WTC11 (cell line): ENCODE measurements at regions not wholly inside any gene's neighbourhood (a gene's known extent, or its start where the extent isn't known, plus 50 kb on each side); places are given as distances from the start of the nearest gene placed in this dataset.

Experiments
- ATAC-seq: fragments of 200-7000 bp; cut with Tn5 transposase; 2 replicates; pipeline ENCODE4 v1.10.0; 2021; ENCODE audit warnings: mild to moderate bottlenecking, moderate library complexity
- CTCF ChIA-PET: fragments of 300-600 bp; sonication (Branson Sonifier 250); formaldehyde crosslinking; loops from one replicate; lab custom pipeline; 2021; ENCODE audit warnings: antibody characterized with exemption; lab: Charles Lee
- POLR2A ChIA-PET: fragments of 350-600 bp; sonication (Branson Sonifier 250); formaldehyde crosslinking; loops from one replicate; lab custom pipeline; 2021; ENCODE audit warnings: antibody characterized with exemption; lab: Charles Lee
- DNase-seq: peaks from one replicate; pipeline ENCODE4 v3.0.0; 2021; ENCODE audit warnings: low spot score
- H3K27ac Mint-ChIP-seq: 2 replicates; pipeline ENCODE4 v1.8.0; 2021; ENCODE audit warnings: mixed read lengths
- H3K27me3 Mint-ChIP-seq: 2 replicates; pipeline ENCODE4 v1.8.0; 2021; ENCODE audit warnings: low read depth, mild to moderate bottlenecking, moderate library complexity, mixed read lengths
- H3K36me3 Mint-ChIP-seq: 2 replicates; pipeline ENCODE4 v1.8.0; 2021; ENCODE audit warnings: mixed read lengths
- H3K4me1 Mint-ChIP-seq: 2 replicates; pipeline ENCODE4 v1.8.0; 2022; ENCODE audit warnings: mixed read lengths
- H3K4me3 Mint-ChIP-seq: 2 replicates; pipeline ENCODE4 v1.8.0; 2021; ENCODE audit warnings: mild to moderate bottlenecking, moderate library complexity, mixed read lengths
- H3K9me3 Mint-ChIP-seq: 2 replicates; pipeline ENCODE4 v1.8.0; 2021; ENCODE audit warnings: mixed read lengths
- ATF3 ChIP-seq: sonication (generic); formaldehyde crosslinking; conservative IDR thresholded peaks from 2 replicates; pipeline ENCODE4 v1.8.1; 2022; ENCODE audit warnings: mild to moderate bottlenecking, missing genetic modification reagents
- E2F5 ChIP-seq: sonication (generic); formaldehyde crosslinking; IDR thresholded peaks from 2 replicates; pipeline ENCODE4 v1.8.1; 2022; ENCODE audit warnings: mild to moderate bottlenecking, moderate library complexity, missing genetic modification reagents
- ELF4 ChIP-seq: sonication (generic); formaldehyde crosslinking; IDR thresholded peaks from 2 replicates; pipeline ENCODE4 v1.8.1; 2022; ENCODE audit warnings: low read depth, mild to moderate bottlenecking, moderate library complexity, missing genetic modification reagents
- GRHL2 ChIP-seq: fragments of 250-450 bp; sonication (Bioruptor Pico); IDR thresholded peaks from 2 replicates; pipeline ENCODE4 v1.8.0; 2022; ENCODE audit warnings: mild to moderate bottlenecking, moderate library complexity; ENCODE audit not compliant: insufficient replicate concordance, severe bottlenecking
- GTF2I ChIP-seq: fragments of 250-450 bp; sonication (Bioruptor Pico); conservative IDR thresholded peaks from 2 replicates; pipeline ENCODE4 v1.4.0; 2021; ENCODE audit warnings: mild to moderate bottlenecking
- JAZF1 ChIP-seq: fragments of 250-450 bp; sonication (Bioruptor Pico); IDR thresholded peaks from 2 replicates; pipeline ENCODE4 v1.9.0; 2021; ENCODE audit warnings: moderate library complexity, mild to moderate bottlenecking, inconsistent platforms
- MXD4 ChIP-seq: fragments of 250-450 bp; sonication (Bioruptor Pico); IDR thresholded peaks from 2 replicates; pipeline ENCODE4 v1.8.0; 2021; ENCODE audit warnings: mild to moderate bottlenecking, moderate library complexity, borderline replicate concordance
- MYBL2 ChIP-seq: sonication (generic); formaldehyde crosslinking; IDR thresholded peaks from 2 replicates; pipeline ENCODE4 v1.8.1; 2023; ENCODE audit warnings: mild to moderate bottlenecking, moderate library complexity, missing genetic modification reagents
- SP1 ChIP-seq: sonication (generic); formaldehyde crosslinking; conservative IDR thresholded peaks from 2 replicates; pipeline ENCODE4 v1.8.1; 2022; ENCODE audit warnings: missing genetic modification reagents
- TEAD1 ChIP-seq: sonication (generic); formaldehyde crosslinking; IDR thresholded peaks from 2 replicates; pipeline ENCODE4 v1.8.0; 2022; ENCODE audit warnings: mild to moderate bottlenecking, missing genetic modification reagents
- ZBTB21 ChIP-seq: sonication (generic); formaldehyde crosslinking; IDR thresholded peaks from 2 replicates; pipeline ENCODE4 v1.8.1; 2023; ENCODE audit warnings: mild to moderate bottlenecking, missing genetic modification reagents, borderline replicate concordance
- ZNF219 ChIP-seq: sonication (generic); formaldehyde crosslinking; IDR thresholded peaks from 2 replicates; pipeline ENCODE4 v1.8.0; 2023; ENCODE audit warnings: missing genetic modification reagents, mild to moderate bottlenecking, borderline replicate concordance
- ZNF317 ChIP-seq: sonication (generic); formaldehyde crosslinking; IDR thresholded peaks from 2 replicates; pipeline ENCODE4 v1.8.1; 2023; ENCODE audit warnings: low read depth, mild to moderate bottlenecking, moderate library complexity, missing genetic modification reagents, borderline replicate concordance
- ZNF396 ChIP-seq: fragments of 250-450 bp; sonication (Bioruptor Pico); IDR thresholded peaks from 2 replicates; pipeline ENCODE4 v1.8.0; 2021; ENCODE audit warnings: mild to moderate bottlenecking, moderate library complexity, borderline replicate concordance
- ZNF423 ChIP-seq: fragments of 250-450 bp; sonication (Bioruptor Pico); IDR thresholded peaks from 2 replicates; pipeline ENCODE4 v2.1.2; 2022; ENCODE audit warnings: mild to moderate bottlenecking, moderate library complexity
- ZNF512 ChIP-seq: sonication (generic); formaldehyde crosslinking; IDR thresholded peaks from 2 replicates; pipeline ENCODE4 v1.8.1; 2022; ENCODE audit warnings: missing genetic modification reagents, borderline replicate concordance
- TF ChIP-seq, protein P1 (sequence below): sonication (generic); formaldehyde crosslinking; IDR thresholded peaks from 2 replicates; pipeline ENCODE4 v1.8.1; 2023; ENCODE audit warnings: mild to moderate bottlenecking, missing genetic modification reagents, moderate library complexity
- TF ChIP-seq, protein P2 (sequence below): fragments of 250-450 bp; sonication (Bioruptor Pico); IDR thresholded peaks from 2 replicates; pipeline ENCODE4 v1.9.0; 2021; ENCODE audit warnings: mild to moderate bottlenecking
- TF ChIP-seq, protein P3 (sequence below): fragments of 250-450 bp; sonication (Bioruptor Pico); IDR thresholded peaks from 2 replicates; pipeline ENCODE4 v1.9.0; 2021; ENCODE audit warnings: moderate library complexity, mild to moderate bottlenecking, inconsistent platforms, borderline replicate concordance
- TF ChIP-seq, protein P4 (sequence below): sonication (generic); formaldehyde crosslinking; IDR thresholded peaks from 2 replicates; pipeline ENCODE4 v1.8.1; 2022; ENCODE audit warnings: low read depth, missing genetic modification reagents, borderline replicate concordance

- Mint-ChIP-seq H3K27me3 (no peaks in the 10 kb centered on the region), H3K36me3 (peaks cover 16% of the 10 kb centered on the region), H3K4me1 (no peaks in the 10 kb centered on the region), H3K9me3 (peaks cover 22% of the 10 kb centered on the region), H3K4me3 (no peak overlapping the region), H3K27ac (no peak overlapping the region)
- TF ChIP-seq, protein P1, sequence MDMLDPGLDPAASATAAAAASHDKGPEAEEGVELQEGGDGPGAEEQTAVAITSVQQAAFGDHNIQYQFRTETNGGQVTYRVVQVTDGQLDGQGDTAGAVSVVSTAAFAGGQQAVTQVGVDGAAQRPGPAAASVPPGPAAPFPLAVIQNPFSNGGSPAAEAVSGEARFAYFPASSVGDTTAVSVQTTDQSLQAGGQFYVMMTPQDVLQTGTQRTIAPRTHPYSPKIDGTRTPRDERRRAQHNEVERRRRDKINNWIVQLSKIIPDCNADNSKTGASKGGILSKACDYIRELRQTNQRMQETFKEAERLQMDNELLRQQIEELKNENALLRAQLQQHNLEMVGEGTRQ (CRISPR knock-in tag) = no peak
- TF ChIP-seq ZNF219 (CRISPR knock-in tag) (no peak), GRHL2 (CRISPR knock-in tag) (no peak), SP1 (no peak), ZBTB21 (no peak), ZNF396 (CRISPR knock-in tag) (no peak), ZNF512 (CRISPR knock-in tag) (no peak), MXD4 (CRISPR knock-in tag) (no peak), E2F5 (CRISPR knock-in tag) (no peak)
- TF ChIP-seq, protein P2, sequence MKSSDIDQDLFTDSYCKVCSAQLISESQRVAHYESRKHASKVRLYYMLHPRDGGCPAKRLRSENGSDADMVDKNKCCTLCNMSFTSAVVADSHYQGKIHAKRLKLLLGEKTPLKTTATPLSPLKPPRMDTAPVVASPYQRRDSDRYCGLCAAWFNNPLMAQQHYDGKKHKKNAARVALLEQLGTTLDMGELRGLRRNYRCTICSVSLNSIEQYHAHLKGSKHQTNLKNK = no peak
- ChIA-PET CTCF (no interaction called here), POLR2A (no interaction called here)
- ATAC-seq = no peak
- no peak for DNase-seq
Measured at GRCh38 chr5:84632418-84632817, 247.7 kb upstream of the EDIL3 start.

GRCh38 chr5:84628918-84629317 lies 244.2 kb upstream of the EDIL3 start:
- H3K4me1 Mint-ChIP-seq = no peaks in the 10 kb centered on the region
- POLR2A ChIA-PET = no interaction called here

More at GRCh38 chr5:84628918-84629317, 244.2 kb upstream of the EDIL3 start:
- peaks cover 22% of the 10 kb centered on the region for H3K9me3 Mint-ChIP-seq
- no peak for ATAC-seq
- TF ChIP-seq, protein P3, sequence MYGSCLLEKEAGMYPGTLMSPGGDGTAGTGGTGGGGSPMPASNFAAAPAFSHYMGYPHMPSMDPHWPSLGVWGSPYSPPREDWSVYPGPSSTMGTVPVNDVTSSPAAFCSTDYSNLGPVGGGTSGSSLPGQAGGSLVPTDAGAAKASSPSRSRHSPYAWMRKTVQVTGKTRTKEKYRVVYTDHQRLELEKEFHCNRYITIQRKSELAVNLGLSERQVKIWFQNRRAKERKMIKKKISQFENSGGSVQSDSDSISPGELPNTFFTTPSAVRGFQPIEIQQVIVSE (CRISPR knock-in tag) = no peak
- TF ChIP-seq ZNF317 (no peak), MYBL2 (CRISPR knock-in tag) (no peak), ZNF423 (no peak), ZNF219 (CRISPR knock-in tag) (no peak), GTF2I (CRISPR knock-in tag) (no peak), ELF4 (CRISPR knock-in tag) (no peak), TEAD1 (CRISPR knock-in tag) (no peak), JAZF1 (CRISPR knock-in tag) (no peak), ATF3 (CRISPR knock-in tag) (no peak)
- TF ChIP-seq, protein P4, sequence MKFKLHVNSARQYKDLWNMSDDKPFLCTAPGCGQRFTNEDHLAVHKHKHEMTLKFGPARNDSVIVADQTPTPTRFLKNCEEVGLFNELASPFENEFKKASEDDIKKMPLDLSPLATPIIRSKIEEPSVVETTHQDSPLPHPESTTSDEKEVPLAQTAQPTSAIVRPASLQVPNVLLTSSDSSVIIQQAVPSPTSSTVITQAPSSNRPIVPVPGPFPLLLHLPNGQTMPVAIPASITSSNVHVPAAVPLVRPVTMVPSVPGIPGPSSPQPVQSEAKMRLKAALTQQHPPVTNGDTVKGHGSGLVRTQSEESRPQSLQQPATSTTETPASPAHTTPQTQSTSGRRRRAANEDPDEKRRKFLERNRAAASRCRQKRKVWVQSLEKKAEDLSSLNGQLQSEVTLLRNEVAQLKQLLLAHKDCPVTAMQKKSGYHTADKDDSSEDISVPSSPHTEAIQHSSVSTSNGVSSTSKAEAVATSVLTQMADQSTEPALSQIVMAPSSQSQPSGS = no peak
- no peak overlapping the region for H3K4me3 Mint-ChIP-seq
- H3K27ac Mint-ChIP-seq = no peak overlapping the region
- CTCF ChIA-PET = interaction anchor here (0.6 kb wide), 1 partner anchor 236 kb away, joined by 3 read pairs; no protein-coding TSS in a partner anchor
- no peaks in the 10 kb centered on the region for H3K27me3 Mint-ChIP-seq
- peaks cover 16% of the 10 kb centered on the region for H3K36me3 Mint-ChIP-seq
- DNase-seq = no peak
